NCI-H146 treated with DMSO at 0.1 percent for 48 hours (cell line): ENCODE measurements at regions not wholly inside any gene's neighbourhood (a gene's known extent, or its start where the extent isn't known, plus 50 kb on each side); places are given as distances from the start of the nearest gene placed in this dataset.

Experiments
- DNase-seq: peaks from one replicate; lab custom pipeline; 2025; ENCODE audit not compliant: unreplicated experiment; lab: John Stamatoyannopoulos, UW

- DNase-seq = no peak
Observed at GRCh38 chr6:109295774-109296156, 86.5 kb downstream of the CD164 start.

GRCh38 chr6:109295109-109295773 lies 87.0 kb downstream of the CD164 start:
- DNase-seq = no peak

- no peak for DNase-seq
Observed at GRCh38 chr6:109292983-109293586, 89.2 kb downstream of the CD164 start.

- no peak for DNase-seq
Observed at GRCh38 chr6:109292420-109292819, 89.8 kb downstream of the CD164 start.

- peak; percentile 35 for DNase-seq
Observed at GRCh38 chr6:109291902-109292301, 90.4 kb downstream of the CD164 start.

GRCh38 chr6:109290143-109290931 lies 91.9 kb downstream of the CD164 start:
- no peak for DNase-seq

- no peak for DNase-seq
Observed at GRCh38 chr6:109285366-109285765, 96.9 kb downstream of the CD164 start.

- DNase-seq = no peak
Observed at GRCh38 chr6:109284675-109285074, 97.6 kb downstream of the CD164 start.

- no peak for DNase-seq
Observed at GRCh38 chr6:109282756-109283155, 99.5 kb downstream of the CD164 start.

GRCh38 chr6:109279628-109280027 lies 102.6 kb downstream of the CD164 start:
- DNase-seq = no peak

- no peak for DNase-seq
Observed at GRCh38 chr6:109271622-109272021, 110.6 kb downstream of the CD164 start.

GRCh38 chr6:109269953-109270517 lies 112.2 kb downstream of the CD164 start:
- DNase-seq = no peak

GRCh38 chr6:109269057-109269456 lies 113.2 kb downstream of the CD164 start:
- no peak for DNase-seq

GRCh38 chr6:109265530-109265929 lies 116.7 kb downstream of the CD164 start:
- DNase-seq = no peak

GRCh38 chr6:109263873-109264700 lies 118.2 kb downstream of the CD164 start:
- no peak for DNase-seq

- no peak for DNase-seq
Observed at GRCh38 chr6:109262261-109262660, 120.0 kb downstream of the CD164 start.

- no peak for DNase-seq
Observed at GRCh38 chr6:109261811-109262210, 120.5 kb downstream of the CD164 start.

GRCh38 chr6:109260701-109261100 lies 121.6 kb downstream of the CD164 start:
- no peak for DNase-seq

- no peak for DNase-seq
Observed at GRCh38 chr6:109260126-109260525, 122.1 kb downstream of the CD164 start.

- no peak for DNase-seq
Observed at GRCh38 chr6:109258129-109258528, 124.1 kb downstream of the CD164 start.

- no peak for DNase-seq
Observed at GRCh38 chr6:109257494-109257893, 124.8 kb downstream of the CD164 start.
